ENCODE measurements at regions not wholly inside any gene's neighbourhood (a gene's known extent, or its start where the extent isn't known, plus 50 kb on each side); places are given as distances from the start of the nearest gene placed in this dataset.

DNA sequence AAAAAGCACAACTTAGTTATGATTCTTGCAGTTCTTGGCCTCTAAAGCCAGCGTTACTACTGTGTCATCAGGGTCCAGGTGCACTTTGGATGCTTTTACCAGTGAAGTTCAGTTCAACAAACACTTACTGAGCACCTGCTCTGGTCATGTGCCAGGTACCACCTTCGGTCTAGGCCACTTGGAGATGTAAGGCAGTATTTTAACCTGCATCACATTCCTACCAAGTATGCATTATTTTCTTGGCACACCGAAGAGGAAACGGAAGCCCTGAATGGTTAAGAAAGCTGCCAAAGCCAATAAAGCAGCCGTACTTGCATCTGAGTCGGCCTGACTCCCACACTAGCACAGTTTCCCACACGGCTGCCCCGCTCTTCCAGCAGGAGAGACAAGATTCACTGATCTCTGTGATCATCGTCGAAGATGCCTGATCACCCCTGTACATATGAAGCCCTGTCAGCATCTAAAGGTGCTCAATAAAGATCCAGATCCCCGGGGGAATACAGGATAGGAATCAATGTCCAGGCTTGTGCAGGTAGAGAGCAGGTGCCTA is 427.1 kb downstream of the EIPR1 start:
- TF ChIP-seq, protein P1, sequence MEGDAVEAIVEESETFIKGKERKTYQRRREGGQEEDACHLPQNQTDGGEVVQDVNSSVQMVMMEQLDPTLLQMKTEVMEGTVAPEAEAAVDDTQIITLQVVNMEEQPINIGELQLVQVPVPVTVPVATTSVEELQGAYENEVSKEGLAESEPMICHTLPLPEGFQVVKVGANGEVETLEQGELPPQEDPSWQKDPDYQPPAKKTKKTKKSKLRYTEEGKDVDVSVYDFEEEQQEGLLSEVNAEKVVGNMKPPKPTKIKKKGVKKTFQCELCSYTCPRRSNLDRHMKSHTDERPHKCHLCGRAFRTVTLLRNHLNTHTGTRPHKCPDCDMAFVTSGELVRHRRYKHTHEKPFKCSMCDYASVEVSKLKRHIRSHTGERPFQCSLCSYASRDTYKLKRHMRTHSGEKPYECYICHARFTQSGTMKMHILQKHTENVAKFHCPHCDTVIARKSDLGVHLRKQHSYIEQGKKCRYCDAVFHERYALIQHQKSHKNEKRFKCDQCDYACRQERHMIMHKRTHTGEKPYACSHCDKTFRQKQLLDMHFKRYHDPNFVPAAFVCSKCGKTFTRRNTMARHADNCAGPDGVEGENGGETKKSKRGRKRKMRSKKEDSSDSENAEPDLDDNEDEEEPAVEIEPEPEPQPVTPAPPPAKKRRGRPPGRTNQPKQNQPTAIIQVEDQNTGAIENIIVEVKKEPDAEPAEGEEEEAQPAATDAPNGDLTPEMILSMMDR (IDR thresholded peaks at IDR 0.05), result no peak
- TF ChIP-seq POLR2A (IDR thresholded peaks at IDR 0.05), result no peak
